Common myeloid progenitor, CD34-positive (primary cell): ENCODE measurements at regions not wholly inside any gene's neighbourhood (a gene's known extent, or its start where the extent isn't known, plus 50 kb on each side); places are given as distances from the start of the nearest gene placed in this dataset.

Source experiments
- CTCF ChIA-PET: fragments of 350-600 bp; sonication (Branson Sonifier 250); formaldehyde crosslinking; loops from one replicate; lab custom pipeline; 2021; ENCODE audit warnings: antibody characterized with exemption; lab: Charles Lee
- POLR2A ChIA-PET: fragments of 350-600 bp; sonication (Branson Sonifier 250); formaldehyde crosslinking; loops from one replicate; lab custom pipeline; 2021; ENCODE audit warnings: antibody characterized with exemption; lab: Charles Lee
- DNase-seq, 3 donors: peaks; one replicate each; pipeline versions ENCODE4 v3.0.0 to v3.0.0-alpha.2; 2013
- H3K27ac ChIP-seq, 2 experiments: 1 replicate in 1 of 2; 2 replicates in 1 of 2; pipeline ENCODE4 v1.7.0; 2013; ENCODE audit warnings: inconsistent platforms in 2 of 2, low read length in 2 of 2, mild to moderate bottlenecking in 2 of 2, low read depth in 1 of 2, moderate library complexity in 1 of 2; ENCODE audit not compliant: severe bottlenecking in 2 of 2, insufficient read depth in 1 of 2, poor library complexity in 1 of 2
- H3K27me3 ChIP-seq, 5 experiments: replicated peaks in 2 of 5; 1 replicate in 3 of 5; 2 replicates in 2 of 5; pipeline versions ENCODE4 v1.6.1 to v1.7.0; 2013; ENCODE audit warnings: low read length in 4 of 5, mild to moderate bottlenecking in 2 of 5, moderate library complexity in 2 of 5, inconsistent platforms in 1 of 5; ENCODE audit not compliant: insufficient read depth in 5 of 5, control insufficient read depth in 4 of 5
- H3K36me3 ChIP-seq, 4 experiments: 1 replicate in 2 of 4; 2 replicates in 2 of 4; pipeline versions ENCODE4 v1.6.1 to v1.7.0; 2013; ENCODE audit warnings: low read length in 3 of 4, control low read depth in 1 of 4, mild to moderate bottlenecking in 1 of 4; ENCODE audit not compliant: control insufficient read depth in 4 of 4, insufficient read depth in 4 of 4
- H3K4me1 ChIP-seq, 4 experiments: 1 replicate in 3 of 4; 2 replicates in 1 of 4; pipeline versions ENCODE4 v1.6.1 to v1.7.1; 2013; ENCODE audit warnings: low read length in 3 of 4, mild to moderate bottlenecking in 3 of 4, control low read depth in 1 of 4, inconsistent platforms in 1 of 4, moderate library complexity in 1 of 4; ENCODE audit not compliant: control insufficient read depth in 4 of 4, insufficient read depth in 4 of 4; ENCODE audit errors: control extremely low read depth in 1 of 4
- H3K4me3 ChIP-seq, 7 experiments: 1 replicate in 4 of 7; 2 replicates in 3 of 7; pipeline versions ENCODE4 v1.5.1 to v1.7.0; 2013; ENCODE audit warnings: mild to moderate bottlenecking in 7 of 7, low read length in 6 of 7, moderate library complexity in 6 of 7, inconsistent platforms in 2 of 7, low read depth in 2 of 7, control low read depth in 1 of 7; ENCODE audit not compliant: insufficient read depth in 4 of 7, control insufficient read depth in 1 of 7; ENCODE audit errors: extremely low read depth in 1 of 7
- H3K9me3 ChIP-seq, 5 experiments: 1 replicate in 4 of 5; 2 replicates in 1 of 5; pipeline versions ENCODE4 v1.6.1 to v1.7.1; 2013; ENCODE audit warnings: low read length in 4 of 5, mild to moderate bottlenecking in 2 of 5, inconsistent platforms in 1 of 5, low read depth in 1 of 5, moderate library complexity in 1 of 5; ENCODE audit not compliant: control insufficient read depth in 4 of 5, insufficient read depth in 2 of 5; ENCODE audit errors: control extremely low read depth in 1 of 5
- WGBS: methylation state at CpG from one replicate; pipeline ENCODE4 v1.1.5; 2013; ENCODE audit not compliant: insufficient coverage; 5-methylcytosine and 5-hydroxymethylcytosine counted together

- peaks cover 1 to 4% (median 2%) of the 10 kb centered on the region in 5 experiments for H3K9me3 ChIP-seq
- ChIA-PET POLR2A (no interaction called here), CTCF (interaction anchor here (0.6 to 1.2 kb wide), 2 partner anchors 223 to 246 kb away, joined by 3 read pairs; no protein-coding TSS in a partner anchor)
- no peak for DNase-seq
- 100% methylated on average over 1 of the region's 1 CpG for WGBS
- H3K4me1 ChIP-seq, result peaks cover 0 to 3% (median 0%) of the 10 kb centered on the region in 4 experiments
- peaks cover 0 to 2% (median 0%) of the 10 kb centered on the region in 5 experiments for H3K27me3 ChIP-seq
- H3K36me3 ChIP-seq, result no peaks in the 10 kb centered on the region
- H3K4me3 ChIP-seq, result no peak overlapping the region
- H3K27ac ChIP-seq, result no peak overlapping the region
Observed at GRCh38 chr6:56348578-56348977, 101.2 kb upstream of the COL21A1 start.

DNA sequence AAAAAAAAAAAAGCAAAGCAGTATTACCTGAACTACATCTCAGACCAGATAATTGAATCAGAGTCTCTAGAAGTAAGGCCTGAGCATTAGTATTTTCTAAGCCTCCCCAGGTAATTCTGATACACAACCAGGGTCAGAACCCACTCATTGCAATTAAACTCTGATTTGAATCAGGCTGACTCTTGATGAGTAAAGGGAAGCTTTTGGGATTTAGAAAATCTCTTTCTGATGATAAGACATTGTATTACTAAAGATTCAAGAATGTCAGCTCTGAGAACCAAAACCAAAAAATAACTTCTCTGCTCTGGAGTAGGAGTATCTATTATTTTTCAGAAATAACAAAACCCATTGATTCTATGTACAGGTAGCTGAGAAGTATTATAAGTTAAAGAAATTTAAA, 100.1 kb upstream of the COL21A1 start:
- DNase-seq, result no peak
- no peak overlapping the region for H3K4me3 ChIP-seq
- H3K4me1 ChIP-seq, result peaks cover 0 to 3% (median 0%) of the 10 kb centered on the region in 4 experiments
- H3K27ac ChIP-seq, result no peak overlapping the region
- POLR2A ChIA-PET, result no interaction called here
- H3K36me3 ChIP-seq, result no peaks in the 10 kb centered on the region
- CTCF ChIA-PET, result no interaction called here
- H3K27me3 ChIP-seq, result peaks cover 0 to 2% (median 0%) of the 10 kb centered on the region in 5 experiments
- no peaks in the 10 kb centered on the region for H3K9me3 ChIP-seq

DNA sequence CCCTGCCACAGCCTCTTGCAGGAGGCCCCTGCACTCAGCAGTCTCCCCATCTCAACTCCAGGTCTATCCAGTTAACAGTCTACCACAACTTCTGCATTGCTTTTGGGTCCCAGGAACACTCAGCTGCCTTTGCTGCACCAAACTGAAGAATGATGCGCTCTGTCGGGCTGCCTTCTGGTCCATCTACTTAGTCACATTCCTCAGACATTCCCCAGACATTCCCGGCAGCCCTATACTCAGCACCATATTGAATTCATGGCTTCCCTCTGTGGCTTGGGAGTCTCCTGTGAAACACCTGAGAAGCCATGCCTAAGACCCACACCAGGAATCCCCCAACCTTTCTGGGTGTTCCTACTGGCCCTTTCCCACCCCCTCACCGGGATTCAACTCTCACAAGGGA, 99.6 kb upstream of the COL21A1 start:
- no peak overlapping the region for H3K27ac ChIP-seq
- H3K4me1 ChIP-seq, result peaks cover 0 to 3% (median 0%) of the 10 kb centered on the region in 4 experiments
- WGBS, result 98% methylated on average over 4 of the region's 4 CpGs
- no peak overlapping the region for H3K4me3 ChIP-seq
- ChIA-PET POLR2A (no interaction called here), CTCF (no interaction called here)
- H3K27me3 ChIP-seq, result peaks cover 0 to 2% (median 0%) of the 10 kb centered on the region in 5 experiments
- H3K36me3 ChIP-seq, result no peaks in the 10 kb centered on the region
- no peaks in the 10 kb centered on the region for H3K9me3 ChIP-seq
- no peak for DNase-seq

DNA sequence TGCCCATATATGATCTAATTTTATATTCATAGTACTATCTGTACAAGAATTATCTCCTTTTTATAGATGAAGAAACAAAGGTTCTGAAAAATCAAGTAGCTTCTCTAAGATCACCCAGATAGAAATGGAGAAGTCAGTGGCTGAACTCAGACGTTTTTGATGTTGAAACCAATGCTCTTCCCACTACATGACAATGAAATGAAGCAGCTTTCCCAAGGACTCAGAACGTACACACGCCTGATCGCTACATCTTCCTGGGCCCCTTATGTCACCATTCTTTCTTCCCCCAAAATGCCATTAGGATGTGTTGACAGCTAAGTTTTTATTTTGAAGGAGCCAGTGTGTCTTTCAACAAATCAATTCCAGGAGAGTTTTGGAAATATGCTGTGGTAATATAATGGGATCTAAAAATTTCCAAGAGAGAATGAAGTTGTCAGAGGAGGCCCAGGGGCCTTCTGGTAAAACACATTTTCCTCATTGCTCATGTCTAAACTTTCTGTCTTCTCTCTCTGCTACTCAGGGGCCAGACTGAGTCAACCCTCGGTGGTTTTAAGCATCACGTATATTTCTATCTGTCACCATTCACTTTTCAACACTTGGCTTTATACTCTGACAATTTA, 98.1 kb upstream of the COL21A1 start:
- ChIA-PET POLR2A (no interaction called here), CTCF (no interaction called here)
- Histone ChIP-seq H3K36me3 (no peaks in the 10 kb centered on the region), H3K9me3 (no peaks in the 10 kb centered on the region), H3K27ac (no peak overlapping the region), H3K4me1 (peaks cover 0 to 3% (median 0%) of the 10 kb centered on the region in 4 experiments), H3K27me3 (peaks cover 0 to 2% (median 0%) of the 10 kb centered on the region in 5 experiments), H3K4me3 (no peak overlapping the region)
- no peak for DNase-seq
- WGBS, result 95% methylated on average over 4 of the region's 6 CpGs

- Histone ChIP-seq H3K4me1 (no peaks in the 10 kb centered on the region), H3K36me3 (no peaks in the 10 kb centered on the region), H3K9me3 (no peaks in the 10 kb centered on the region), H3K4me3 (no peak overlapping the region), H3K27ac (no peak overlapping the region), H3K27me3 (peaks cover 0 to 2% (median 0%) of the 10 kb centered on the region in 5 experiments)
- WGBS, result no CpG with 5 or more reads among the region's 2 CpGs
- ChIA-PET CTCF (no interaction called here), POLR2A (no interaction called here)
- DNase-seq, result no peak
Observed at GRCh38 chr6:56343295-56343694, 95.9 kb upstream of the COL21A1 start.

DNA sequence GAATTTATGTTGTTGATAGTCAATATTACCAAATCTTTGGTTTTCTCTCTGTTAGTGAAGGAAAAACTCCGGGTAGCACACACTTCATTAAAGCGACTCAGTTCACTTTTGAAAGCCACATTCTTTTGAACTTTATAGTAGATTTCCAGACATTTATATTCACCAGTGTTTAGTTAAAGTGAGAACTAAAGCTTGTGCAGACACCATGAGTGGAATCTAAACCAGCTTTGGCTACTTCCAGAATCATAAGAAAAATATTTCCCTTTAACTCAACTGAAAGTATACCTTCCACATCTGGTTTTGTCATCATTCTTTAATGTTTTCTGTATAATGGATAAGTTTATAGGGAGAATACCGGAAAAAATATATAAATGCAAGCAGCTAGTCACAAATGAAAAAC, 92.1 kb upstream of the COL21A1 start:
- Histone ChIP-seq H3K27me3 (no peaks in the 10 kb centered on the region), H3K4me1 (no peaks in the 10 kb centered on the region), H3K27ac (no peak overlapping the region), H3K36me3 (no peaks in the 10 kb centered on the region), H3K9me3 (no peaks in the 10 kb centered on the region), H3K4me3 (no peak overlapping the region)
- no CpG with 5 or more reads among the region's 3 CpGs for WGBS
- ChIA-PET CTCF (no interaction called here), POLR2A (no interaction called here)
- DNase-seq, result no peak

GRCh38 chr6:56335726-56336125, 88.3 kb upstream of the COL21A1 start:
- H3K4me1 ChIP-seq, result no peaks in the 10 kb centered on the region
- H3K27ac ChIP-seq, result no peak overlapping the region
- no peak for DNase-seq
- no CpG with 5 or more reads among the region's 1 CpG for WGBS
- no peaks in the 10 kb centered on the region for H3K9me3 ChIP-seq
- ChIA-PET POLR2A (no interaction called here), CTCF (interaction anchor here (0.8 to 1.0 kb wide), 2 partner anchors 21 to 259 kb away, joined by 3 read pairs; no protein-coding TSS in a partner anchor)
- no peaks in the 10 kb centered on the region for H3K27me3 ChIP-seq
- no peaks in the 10 kb centered on the region for H3K36me3 ChIP-seq
- no peak overlapping the region for H3K4me3 ChIP-seq
